ENCODE measurements at regions not wholly inside any gene's neighbourhood (a gene's known extent, or its start where the extent isn't known, plus 50 kb on each side); places are given as distances from the start of the nearest gene placed in this dataset.

DNA sequence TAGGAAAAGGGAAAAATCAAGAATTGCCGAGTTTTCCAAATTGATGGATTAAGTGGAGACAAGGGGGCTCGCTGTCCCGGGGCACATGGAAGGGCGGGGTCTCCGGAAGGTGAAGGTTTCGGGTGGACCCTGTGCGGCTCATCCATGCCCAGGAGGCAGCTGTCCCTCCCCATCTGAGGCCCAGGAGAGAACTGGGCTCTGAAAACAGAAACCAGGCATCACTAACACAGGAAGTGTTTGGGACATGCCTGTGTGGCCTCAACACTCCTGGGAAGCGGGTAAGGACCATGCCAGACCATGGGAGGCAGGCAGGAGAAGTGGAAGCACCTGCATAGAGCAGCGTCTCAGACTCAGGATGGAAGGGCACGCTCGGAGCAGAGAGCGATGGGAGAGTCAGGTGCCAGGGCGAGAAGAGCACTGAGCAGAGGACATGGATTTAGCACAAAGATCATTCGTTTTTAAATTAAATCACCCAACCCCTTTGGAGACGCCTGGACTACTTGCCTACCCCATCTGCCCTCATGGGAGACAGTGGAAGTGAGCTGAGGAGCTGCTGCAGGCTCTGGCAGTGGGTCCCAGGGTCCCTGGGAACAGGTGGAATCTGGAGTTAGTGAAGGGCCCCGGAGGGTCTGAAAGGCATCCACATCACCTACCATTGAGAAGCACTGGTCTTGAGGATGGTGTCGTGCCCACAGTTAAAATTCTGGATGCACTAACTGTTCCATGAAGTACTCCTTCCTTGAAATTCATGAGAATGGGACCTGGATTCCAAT is 183.2 kb upstream of the SOX1 start:
- TF ChIP-seq, protein P1, sequence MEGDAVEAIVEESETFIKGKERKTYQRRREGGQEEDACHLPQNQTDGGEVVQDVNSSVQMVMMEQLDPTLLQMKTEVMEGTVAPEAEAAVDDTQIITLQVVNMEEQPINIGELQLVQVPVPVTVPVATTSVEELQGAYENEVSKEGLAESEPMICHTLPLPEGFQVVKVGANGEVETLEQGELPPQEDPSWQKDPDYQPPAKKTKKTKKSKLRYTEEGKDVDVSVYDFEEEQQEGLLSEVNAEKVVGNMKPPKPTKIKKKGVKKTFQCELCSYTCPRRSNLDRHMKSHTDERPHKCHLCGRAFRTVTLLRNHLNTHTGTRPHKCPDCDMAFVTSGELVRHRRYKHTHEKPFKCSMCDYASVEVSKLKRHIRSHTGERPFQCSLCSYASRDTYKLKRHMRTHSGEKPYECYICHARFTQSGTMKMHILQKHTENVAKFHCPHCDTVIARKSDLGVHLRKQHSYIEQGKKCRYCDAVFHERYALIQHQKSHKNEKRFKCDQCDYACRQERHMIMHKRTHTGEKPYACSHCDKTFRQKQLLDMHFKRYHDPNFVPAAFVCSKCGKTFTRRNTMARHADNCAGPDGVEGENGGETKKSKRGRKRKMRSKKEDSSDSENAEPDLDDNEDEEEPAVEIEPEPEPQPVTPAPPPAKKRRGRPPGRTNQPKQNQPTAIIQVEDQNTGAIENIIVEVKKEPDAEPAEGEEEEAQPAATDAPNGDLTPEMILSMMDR (IDR thresholded peaks at IDR 0.05) = no peak
- no peak for TF ChIP-seq POLR2A (IDR thresholded peaks at IDR 0.05)
